ENCODE measurements at regions not wholly inside any gene's neighbourhood (a gene's known extent, or its start where the extent isn't known, plus 50 kb on each side); places are given as distances from the start of the nearest gene placed in this dataset.

DNA sequence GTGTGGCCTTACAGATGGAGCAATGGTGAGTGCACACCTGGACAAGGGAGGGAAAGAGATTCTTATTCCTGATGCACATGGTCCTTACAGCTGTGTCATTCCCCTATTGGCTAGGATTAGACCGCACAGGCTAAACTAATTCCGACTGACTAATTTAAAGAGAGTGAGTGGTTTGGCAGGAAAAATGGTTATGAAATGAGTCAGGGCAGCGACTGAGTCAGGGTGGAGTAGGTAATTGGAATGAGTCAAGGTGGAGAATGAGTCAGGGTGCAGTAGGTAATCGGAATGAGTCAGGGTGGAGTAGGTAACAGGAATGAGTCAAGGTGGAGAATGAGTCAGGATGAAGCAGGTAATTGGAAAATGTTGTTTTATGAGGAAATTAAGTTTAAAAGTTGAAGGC lies 1353.7 kb upstream of the LRRTM1 start:
- TF ChIP-seq, protein P1, sequence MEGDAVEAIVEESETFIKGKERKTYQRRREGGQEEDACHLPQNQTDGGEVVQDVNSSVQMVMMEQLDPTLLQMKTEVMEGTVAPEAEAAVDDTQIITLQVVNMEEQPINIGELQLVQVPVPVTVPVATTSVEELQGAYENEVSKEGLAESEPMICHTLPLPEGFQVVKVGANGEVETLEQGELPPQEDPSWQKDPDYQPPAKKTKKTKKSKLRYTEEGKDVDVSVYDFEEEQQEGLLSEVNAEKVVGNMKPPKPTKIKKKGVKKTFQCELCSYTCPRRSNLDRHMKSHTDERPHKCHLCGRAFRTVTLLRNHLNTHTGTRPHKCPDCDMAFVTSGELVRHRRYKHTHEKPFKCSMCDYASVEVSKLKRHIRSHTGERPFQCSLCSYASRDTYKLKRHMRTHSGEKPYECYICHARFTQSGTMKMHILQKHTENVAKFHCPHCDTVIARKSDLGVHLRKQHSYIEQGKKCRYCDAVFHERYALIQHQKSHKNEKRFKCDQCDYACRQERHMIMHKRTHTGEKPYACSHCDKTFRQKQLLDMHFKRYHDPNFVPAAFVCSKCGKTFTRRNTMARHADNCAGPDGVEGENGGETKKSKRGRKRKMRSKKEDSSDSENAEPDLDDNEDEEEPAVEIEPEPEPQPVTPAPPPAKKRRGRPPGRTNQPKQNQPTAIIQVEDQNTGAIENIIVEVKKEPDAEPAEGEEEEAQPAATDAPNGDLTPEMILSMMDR (IDR thresholded peaks at IDR 0.05; ENCODE audit: poor library complexity) = no peak
- TF ChIP-seq EZH2 (IDR thresholded peaks at IDR 0.05; ENCODE audit: borderline replicate concordance) = no peak
